Osteoblast (primary cell): ENCODE measurements at regions not wholly inside any gene's neighbourhood (a gene's known extent, or its start where the extent isn't known, plus 50 kb on each side); places are given as distances from the start of the nearest gene placed in this dataset.
"Not testable (repeated sequence)": the region's sequence is repeated elsewhere in the genome, so short reads cannot be mapped to it uniquely, and the experiment has no call there.

Experiments used
- DNase-seq: peaks from one replicate; pipeline ENCODE4 v3.0.0; 2011; ENCODE audit warnings: low spot score, mixed read lengths; ENCODE audit not compliant: insufficient read length; ENCODE audit errors: missing footprints
- H2AFZ ChIP-seq: 2 replicates; pipeline ENCODE4 v1.6.0; 2011; ENCODE audit warnings: mild to moderate bottlenecking, low read length
- H3K27ac ChIP-seq: 2 replicates; pipeline ENCODE4 v1.5.1; 2011; ENCODE audit warnings: mild to moderate bottlenecking, low read depth, low read length, moderate library complexity
- H3K27me3 ChIP-seq: 2 replicates; pipeline ENCODE4 v1.6.0; 2012; ENCODE audit warnings: mild to moderate bottlenecking, control low read depth, inconsistent platforms, low read length, moderate library complexity; ENCODE audit not compliant: insufficient read depth
- H3K36me3 ChIP-seq: 2 replicates; pipeline ENCODE4 v1.5.1; 2011; ENCODE audit warnings: mild to moderate bottlenecking, low read length, control low read depth, moderate library complexity; ENCODE audit not compliant: insufficient read depth
- H3K4me1 ChIP-seq: 2 replicates; pipeline ENCODE4 v1.5.1; 2011; ENCODE audit warnings: mild to moderate bottlenecking, low read length, control low read depth, moderate library complexity; ENCODE audit not compliant: insufficient read depth
- H3K4me2 ChIP-seq: 2 replicates; pipeline ENCODE4 v1.6.0; 2011; ENCODE audit warnings: mild to moderate bottlenecking, low read length; ENCODE audit not compliant: insufficient read depth
- H3K4me3 ChIP-seq: fragments of 200-600 bp; sonication (generic); 3 replicates; pipeline ENCODE4 v1.5.1; 2012; ENCODE audit warnings: mild to moderate bottlenecking, low read length, inconsistent platforms; ENCODE audit not compliant: insufficient read depth
- H3K79me2 ChIP-seq: 2 replicates; pipeline ENCODE4 v1.6.0; 2012; ENCODE audit warnings: mild to moderate bottlenecking, low read length, control low read depth, inconsistent platforms; ENCODE audit not compliant: insufficient read depth
- H3K9me3 ChIP-seq: 2 replicates; pipeline ENCODE4 v1.5.1; 2011; ENCODE audit warnings: low read depth, low read length, control low read depth
- H4K20me1 ChIP-seq: 2 replicates; pipeline ENCODE4 v1.6.0; 2012; ENCODE audit warnings: mild to moderate bottlenecking, low read length, control low read depth; ENCODE audit not compliant: insufficient read depth
- TF ChIP-seq, protein P1 (sequence below): IDR thresholded peaks from 2 replicates; pipeline ENCODE4 v1.5.1; 2011; ENCODE audit warnings: mild to moderate bottlenecking, low read depth, low read length, moderate library complexity; ENCODE audit errors: extremely low read depth

GRCh38 chr2:62631160-62632085 is 74.1 kb upstream of the EHBP1 start:
- H3K4me1 ChIP-seq = no peaks in the 10 kb centered on the region

GRCh38 chr2:62630206-62630605 is 75.3 kb upstream of the EHBP1 start:
- not testable (repeated sequence) for H3K27me3 ChIP-seq, H3K4me1 ChIP-seq, H3K4me3 ChIP-seq, H3K36me3 ChIP-seq, H3K79me2 ChIP-seq, H3K9me3 ChIP-seq, H2AFZ ChIP-seq, H3K4me2 ChIP-seq, DNase-seq, H3K27ac ChIP-seq, H4K20me1 ChIP-seq

More at GRCh38 chr2:62631160-62632085, 74.1 kb upstream of the EHBP1 start:
- Histone ChIP-seq H3K9me3 (no peaks in the 10 kb centered on the region), H3K79me2 (no peaks in the 10 kb centered on the region), H2AFZ (no peak overlapping the region), H3K27ac (no peak overlapping the region), H4K20me1 (no peaks in the 10 kb centered on the region), H3K27me3 (no peaks in the 10 kb centered on the region), H3K4me3 (no peak overlapping the region), H3K36me3 (no peaks in the 10 kb centered on the region), H3K4me2 (no peak overlapping the region)
- TF ChIP-seq, protein P1, sequence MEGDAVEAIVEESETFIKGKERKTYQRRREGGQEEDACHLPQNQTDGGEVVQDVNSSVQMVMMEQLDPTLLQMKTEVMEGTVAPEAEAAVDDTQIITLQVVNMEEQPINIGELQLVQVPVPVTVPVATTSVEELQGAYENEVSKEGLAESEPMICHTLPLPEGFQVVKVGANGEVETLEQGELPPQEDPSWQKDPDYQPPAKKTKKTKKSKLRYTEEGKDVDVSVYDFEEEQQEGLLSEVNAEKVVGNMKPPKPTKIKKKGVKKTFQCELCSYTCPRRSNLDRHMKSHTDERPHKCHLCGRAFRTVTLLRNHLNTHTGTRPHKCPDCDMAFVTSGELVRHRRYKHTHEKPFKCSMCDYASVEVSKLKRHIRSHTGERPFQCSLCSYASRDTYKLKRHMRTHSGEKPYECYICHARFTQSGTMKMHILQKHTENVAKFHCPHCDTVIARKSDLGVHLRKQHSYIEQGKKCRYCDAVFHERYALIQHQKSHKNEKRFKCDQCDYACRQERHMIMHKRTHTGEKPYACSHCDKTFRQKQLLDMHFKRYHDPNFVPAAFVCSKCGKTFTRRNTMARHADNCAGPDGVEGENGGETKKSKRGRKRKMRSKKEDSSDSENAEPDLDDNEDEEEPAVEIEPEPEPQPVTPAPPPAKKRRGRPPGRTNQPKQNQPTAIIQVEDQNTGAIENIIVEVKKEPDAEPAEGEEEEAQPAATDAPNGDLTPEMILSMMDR = no peak
- no peak for DNase-seq

- not testable (repeated sequence) for H4K20me1 ChIP-seq, H3K36me3 ChIP-seq, H2AFZ ChIP-seq
These were observed 76.2 kb upstream of the EHBP1 start for GRCh38 chr2:62629310-62629709.

GRCh38 chr2:62627667-62628066 is 77.8 kb upstream of the EHBP1 start:
- Histone ChIP-seq H3K4me2 (no peak overlapping the region), H4K20me1 (no peaks in the 10 kb centered on the region), H2AFZ (no peak overlapping the region), H3K4me3 (no peak overlapping the region), H3K27ac (no peak overlapping the region), H3K79me2 (no peaks in the 10 kb centered on the region), H3K27me3 (no peaks in the 10 kb centered on the region), H3K36me3 (no peaks in the 10 kb centered on the region), H3K9me3 (no peaks in the 10 kb centered on the region), H3K4me1 (no peaks in the 10 kb centered on the region)
- TF ChIP-seq, protein P1 = no peak
- DNase-seq = no peak

More at GRCh38 chr2:62629310-62629709, 76.2 kb upstream of the EHBP1 start:
- not testable (repeated sequence) for H3K4me1 ChIP-seq, DNase-seq, H3K4me3 ChIP-seq, H3K9me3 ChIP-seq, H3K4me2 ChIP-seq, H3K79me2 ChIP-seq, H3K27ac ChIP-seq, H3K27me3 ChIP-seq

- TF ChIP-seq, protein P1 = no peak
- Histone ChIP-seq H4K20me1 (no peaks in the 10 kb centered on the region), H3K36me3 (no peaks in the 10 kb centered on the region), H3K27ac (no peak overlapping the region), H3K79me2 (no peaks in the 10 kb centered on the region), H3K9me3 (no peaks in the 10 kb centered on the region), H3K4me2 (no peak overlapping the region), H3K27me3 (no peaks in the 10 kb centered on the region), H2AFZ (no peak overlapping the region), H3K4me1 (no peaks in the 10 kb centered on the region), H3K4me3 (no peak overlapping the region)
- no peak for DNase-seq
These were observed 80.7 kb upstream of the EHBP1 start for GRCh38 chr2:62624855-62625254.

- H4K20me1 ChIP-seq, H3K79me2 ChIP-seq, H3K4me3 ChIP-seq, DNase-seq, H2AFZ ChIP-seq, H3K27me3 ChIP-seq, H3K4me1 ChIP-seq, H3K4me2 ChIP-seq, H3K36me3 ChIP-seq, H3K27ac ChIP-seq, H3K9me3 ChIP-seq: not testable (repeated sequence)
These were observed 89.0 kb upstream of the EHBP1 start for GRCh38 chr2:62616486-62616885.
